GM12878 (cell line): ENCODE measurements at regions not wholly inside any gene's neighbourhood (a gene's known extent, or its start where the extent isn't known, plus 50 kb on each side); places are given as distances from the start of the nearest gene placed in this dataset.

Experiments used
- ATF2 ChIP-seq: IDR thresholded peaks from 2 replicates; pipeline ENCODE4 v1.6.1; 2012; ENCODE audit warnings: low read length, inconsistent platforms
- RFX5 ChIP-seq: IDR thresholded peaks from 2 replicates; pipeline ENCODE4 v1.6.1; 2011; ENCODE audit warnings: low read depth, low read length, improper control_type of control experiment
- TBL1XR1 ChIP-seq: IDR thresholded peaks from 2 replicates; pipeline ENCODE4 v1.6.1; 2012; ENCODE audit warnings: low read depth, low read length, improper control_type of control experiment
- ZNF687 ChIP-seq: fragments of 450-650 bp; IDR thresholded peaks from 2 replicates; pipeline ENCODE4 v1.6.1; 2017; ENCODE audit warnings: mild to moderate bottlenecking, moderate library complexity
- TF ChIP-seq, protein P1 (sequence below): fragments of 450-650 bp; IDR thresholded peaks from 2 replicates; pipeline ENCODE4 v1.6.1; 2017; ENCODE audit warnings: antibody characterized with exemption, mild to moderate bottlenecking, moderate library complexity
- TF ChIP-seq, protein P2 (sequence below): IDR thresholded peaks from 2 replicates; pipeline ENCODE4 v1.6.1; 2011; ENCODE audit warnings: borderline replicate concordance, low read depth, mild to moderate bottlenecking, moderate library complexity, low read length; ENCODE audit not compliant: insufficient read depth, poor library complexity, severe bottlenecking

DNA sequence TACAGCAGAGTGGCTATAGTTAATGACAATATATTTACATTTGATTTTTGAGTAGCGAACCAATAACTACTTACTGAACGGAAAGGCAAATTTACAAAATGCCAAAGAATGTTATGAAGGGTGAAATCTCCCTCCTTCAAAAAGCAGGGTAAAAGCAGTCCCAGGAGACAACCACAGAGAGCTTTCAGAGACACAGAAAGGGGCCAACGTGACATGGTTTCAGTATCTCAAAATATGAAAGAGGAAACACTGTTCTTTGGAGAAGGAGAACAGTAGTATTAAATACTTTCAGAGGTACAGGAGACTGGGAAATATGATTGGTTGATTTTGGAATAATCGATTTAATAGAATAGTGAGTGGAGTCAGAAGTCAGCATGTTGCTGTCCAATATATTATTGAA is 52.3 kb upstream of the ROBO1 start (continued):
- TF ChIP-seq ZNF687 (no peak), TBL1XR1 (no peak), ATF2 (no peak), RFX5 (no peak)
- TF ChIP-seq, protein P1, sequence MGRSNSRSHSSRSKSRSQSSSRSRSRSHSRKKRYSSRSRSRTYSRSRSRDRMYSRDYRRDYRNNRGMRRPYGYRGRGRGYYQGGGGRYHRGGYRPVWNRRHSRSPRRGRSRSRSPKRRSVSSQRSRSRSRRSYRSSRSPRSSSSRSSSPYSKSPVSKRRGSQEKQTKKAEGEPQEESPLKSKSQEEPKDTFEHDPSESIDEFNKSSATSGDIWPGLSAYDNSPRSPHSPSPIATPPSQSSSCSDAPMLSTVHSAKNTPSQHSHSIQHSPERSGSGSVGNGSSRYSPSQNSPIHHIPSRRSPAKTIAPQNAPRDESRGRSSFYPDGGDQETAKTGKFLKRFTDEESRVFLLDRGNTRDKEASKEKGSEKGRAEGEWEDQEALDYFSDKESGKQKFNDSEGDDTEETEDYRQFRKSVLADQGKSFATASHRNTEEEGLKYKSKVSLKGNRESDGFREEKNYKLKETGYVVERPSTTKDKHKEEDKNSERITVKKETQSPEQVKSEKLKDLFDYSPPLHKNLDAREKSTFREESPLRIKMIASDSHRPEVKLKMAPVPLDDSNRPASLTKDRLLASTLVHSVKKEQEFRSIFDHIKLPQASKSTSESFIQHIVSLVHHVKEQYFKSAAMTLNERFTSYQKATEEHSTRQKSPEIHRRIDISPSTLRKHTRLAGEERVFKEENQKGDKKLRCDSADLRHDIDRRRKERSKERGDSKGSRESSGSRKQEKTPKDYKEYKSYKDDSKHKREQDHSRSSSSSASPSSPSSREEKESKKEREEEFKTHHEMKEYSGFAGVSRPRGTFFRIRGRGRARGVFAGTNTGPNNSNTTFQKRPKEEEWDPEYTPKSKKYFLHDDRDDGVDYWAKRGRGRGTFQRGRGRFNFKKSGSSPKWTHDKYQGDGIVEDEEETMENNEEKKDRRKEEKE = no peak
- TF ChIP-seq, protein P2, sequence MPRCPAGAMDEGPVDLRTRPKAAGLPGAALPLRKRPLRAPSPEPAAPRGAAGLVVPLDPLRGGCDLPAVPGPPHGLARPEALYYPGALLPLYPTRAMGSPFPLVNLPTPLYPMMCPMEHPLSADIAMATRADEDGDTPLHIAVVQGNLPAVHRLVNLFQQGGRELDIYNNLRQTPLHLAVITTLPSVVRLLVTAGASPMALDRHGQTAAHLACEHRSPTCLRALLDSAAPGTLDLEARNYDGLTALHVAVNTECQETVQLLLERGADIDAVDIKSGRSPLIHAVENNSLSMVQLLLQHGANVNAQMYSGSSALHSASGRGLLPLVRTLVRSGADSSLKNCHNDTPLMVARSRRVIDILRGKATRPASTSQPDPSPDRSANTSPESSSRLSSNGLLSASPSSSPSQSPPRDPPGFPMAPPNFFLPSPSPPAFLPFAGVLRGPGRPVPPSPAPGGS = no peak
